SHP77 treated with DMSO at 0.1 percent for 48 hours (cell line): ENCODE measurements at regions not wholly inside any gene's neighbourhood (a gene's known extent, or its start where the extent isn't known, plus 50 kb on each side); places are given as distances from the start of the nearest gene placed in this dataset.

ENCODE experiments used
- DNase-seq: peaks from one replicate; lab custom pipeline; 2025; lab: John Stamatoyannopoulos, UW

- DNase-seq: no peak
Measured at GRCh38 chr6:139640448-139640847, 266.0 kb upstream of the CITED2 start.

- DNase-seq: no peak
Measured at GRCh38 chr6:139639507-139639906, 265.1 kb upstream of the CITED2 start.

GRCh38 chr6:139638179-139638941 is 263.9 kb upstream of the CITED2 start:
- DNase-seq: no peak

DNA sequence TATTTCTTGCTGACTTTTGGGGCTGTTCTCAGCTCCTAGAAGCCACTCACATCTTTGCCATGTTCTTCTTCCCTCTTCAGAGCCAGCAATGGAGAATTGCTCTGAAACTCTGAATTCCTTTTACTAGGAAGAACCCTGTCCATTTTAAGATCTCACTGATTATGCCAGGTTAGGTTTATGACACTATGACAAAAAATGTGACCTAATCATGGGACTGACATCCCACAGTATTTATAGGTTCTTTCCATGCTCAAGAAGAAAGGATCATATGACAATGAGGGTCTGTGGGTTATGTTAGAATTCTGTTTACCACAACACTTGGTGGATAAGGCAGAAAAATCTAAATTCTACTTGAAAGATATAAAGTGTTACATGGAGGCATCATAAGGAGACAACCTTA is 263.3 kb upstream of the CITED2 start:
- no peak for DNase-seq

GRCh38 chr6:139636391-139636790 is 261.9 kb upstream of the CITED2 start:
- DNase-seq: no peak

DNA sequence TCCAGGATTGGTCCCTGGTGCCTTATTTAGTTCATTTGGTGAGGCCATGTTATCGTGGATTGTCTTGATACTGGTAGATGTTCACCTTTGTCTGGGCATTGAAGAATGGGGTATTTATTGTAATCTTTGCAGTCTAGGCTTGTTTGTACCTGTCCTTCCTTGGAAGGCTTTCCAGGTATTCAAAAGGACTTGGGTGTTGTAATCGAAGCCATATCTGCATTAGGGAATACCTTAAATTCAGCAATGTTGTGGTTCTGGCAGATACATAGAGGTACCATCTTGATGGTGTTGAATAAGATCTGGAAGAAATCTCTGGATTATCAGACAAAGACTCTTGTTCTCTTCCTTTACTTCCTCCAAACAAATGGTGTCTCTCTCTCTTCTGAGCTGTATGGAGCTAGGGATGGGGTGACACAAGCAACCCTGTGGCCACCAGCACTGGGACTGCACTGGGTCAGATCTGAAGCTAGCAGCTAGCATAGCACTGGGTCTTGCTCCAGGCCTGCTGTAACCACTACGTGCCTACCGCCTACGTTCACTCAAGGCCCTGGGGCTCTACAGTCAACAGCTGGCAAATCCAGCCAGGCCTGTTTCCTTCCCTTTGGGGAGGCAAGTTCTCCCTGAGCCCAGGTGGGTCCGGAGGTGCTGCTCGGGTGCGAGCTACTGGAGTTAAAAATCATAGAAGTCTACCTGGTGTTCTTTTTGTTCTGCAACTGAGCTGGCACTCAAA is 261.1 kb upstream of the CITED2 start:
- no peak for DNase-seq

- DNase-seq: no peak
Measured at GRCh38 chr6:139632840-139633239, 258.4 kb upstream of the CITED2 start.

- DNase-seq: no peak
Measured at GRCh38 chr6:139628270-139628669, 253.8 kb upstream of the CITED2 start.

DNA sequence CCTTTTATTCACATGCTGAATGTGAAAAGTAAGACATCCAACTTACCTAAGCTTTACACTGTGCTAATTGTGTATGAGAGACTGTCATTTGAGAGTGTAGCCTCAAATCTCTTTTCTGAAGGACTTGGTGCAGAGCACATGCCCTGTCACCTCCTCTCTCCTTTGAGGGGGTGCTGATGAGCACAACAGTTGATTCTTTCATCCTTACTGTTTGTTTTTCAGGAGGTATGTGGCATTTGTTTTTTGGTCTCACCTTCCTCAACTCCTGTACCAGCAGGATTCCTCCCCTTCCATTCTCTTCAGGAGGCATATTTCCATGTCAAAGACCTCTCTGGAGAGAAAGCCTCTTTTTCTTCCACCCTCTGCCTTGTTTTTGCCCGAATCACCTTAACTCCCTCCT is 252.6 kb upstream of the CITED2 start:
- no peak for DNase-seq

DNA sequence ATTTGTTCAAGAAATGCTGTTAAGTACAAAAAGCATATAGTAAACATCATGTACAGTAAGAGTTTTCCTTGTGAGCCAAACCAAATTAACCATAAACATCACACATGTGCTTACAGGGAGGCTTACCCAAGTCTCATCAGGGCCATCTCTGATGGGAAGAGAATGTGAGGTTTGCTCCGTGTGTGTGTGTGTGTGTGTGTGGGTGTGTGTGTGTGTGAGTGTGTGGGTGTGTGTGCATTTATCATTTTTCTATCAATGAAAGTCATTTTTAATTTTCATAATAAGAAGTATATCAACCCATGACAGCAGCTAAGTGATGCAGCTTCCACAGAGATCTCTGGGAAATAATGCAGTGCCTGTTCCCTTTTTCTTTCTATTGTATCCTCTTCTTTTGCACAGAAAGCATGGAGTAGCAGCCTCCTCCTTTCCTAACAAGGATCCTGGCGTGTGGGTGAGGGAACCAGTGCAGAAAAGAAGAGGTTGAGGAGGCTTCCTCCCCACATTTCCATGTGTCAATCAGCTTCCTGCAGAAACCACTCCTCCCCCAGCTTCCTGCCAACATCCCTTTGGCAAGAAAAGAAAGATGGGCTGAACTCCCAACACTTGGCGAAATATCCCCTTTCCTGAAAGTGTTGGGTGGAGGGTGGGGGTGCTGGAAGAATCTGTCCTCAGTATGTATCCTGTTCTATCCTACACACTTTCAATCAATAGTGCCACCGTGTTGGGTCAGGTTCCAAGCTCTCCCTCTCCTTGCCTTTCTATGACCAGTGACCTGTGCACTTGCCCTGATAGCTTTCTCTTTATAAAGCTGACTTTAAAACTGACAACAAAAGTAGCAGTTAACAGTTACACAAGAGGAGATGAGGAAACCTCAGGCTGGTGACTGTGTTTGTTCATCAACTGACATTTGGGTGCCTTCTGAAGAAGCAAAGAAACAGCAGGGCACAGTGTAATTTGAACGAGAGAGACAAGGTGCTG is 251.8 kb upstream of the CITED2 start:
- DNase-seq: no peak

DNA sequence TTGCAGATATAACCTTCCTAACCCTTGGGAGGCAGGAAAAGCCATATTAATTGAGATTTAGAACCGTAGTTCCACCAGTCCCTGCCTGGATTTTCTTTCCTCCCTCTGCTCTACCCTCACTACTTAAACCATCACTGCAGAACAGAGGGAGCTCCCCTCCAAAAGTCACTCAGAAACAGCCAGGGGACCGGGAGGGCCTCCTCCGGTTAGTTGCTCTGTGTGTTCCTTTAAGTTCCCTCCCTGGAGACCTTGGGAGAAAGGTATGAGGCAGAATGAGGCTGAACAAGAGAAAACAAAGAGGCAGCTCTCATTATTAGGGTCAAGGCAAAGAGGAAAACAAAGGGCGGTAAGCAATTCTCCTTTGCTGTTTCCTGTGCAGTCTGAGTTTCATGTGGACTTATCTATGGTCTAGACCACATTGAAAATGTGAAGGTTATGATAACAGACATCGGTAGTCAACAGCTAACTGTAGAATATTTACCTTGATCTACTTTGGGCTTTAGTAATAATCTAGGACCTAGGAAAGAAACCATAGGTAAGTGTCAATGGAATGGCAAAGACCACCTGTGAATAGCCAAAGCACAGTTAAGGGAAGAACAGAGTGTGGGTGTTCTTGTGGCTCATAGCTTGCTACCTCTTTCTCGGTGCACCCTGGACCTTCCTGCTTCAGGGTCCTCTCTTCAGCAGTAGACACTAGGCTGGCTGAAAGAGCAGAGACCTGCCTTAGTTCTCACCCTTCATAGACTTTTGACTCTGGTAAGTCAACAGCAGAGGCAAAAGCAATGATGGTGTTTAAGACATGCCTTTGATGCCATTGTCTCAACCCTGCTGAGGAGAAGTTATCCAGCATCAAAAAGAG is 250.9 kb upstream of the CITED2 start:
- DNase-seq: no peak

- DNase-seq: no peak
Measured at GRCh38 chr6:139623372-139623771, 248.9 kb upstream of the CITED2 start.

DNA sequence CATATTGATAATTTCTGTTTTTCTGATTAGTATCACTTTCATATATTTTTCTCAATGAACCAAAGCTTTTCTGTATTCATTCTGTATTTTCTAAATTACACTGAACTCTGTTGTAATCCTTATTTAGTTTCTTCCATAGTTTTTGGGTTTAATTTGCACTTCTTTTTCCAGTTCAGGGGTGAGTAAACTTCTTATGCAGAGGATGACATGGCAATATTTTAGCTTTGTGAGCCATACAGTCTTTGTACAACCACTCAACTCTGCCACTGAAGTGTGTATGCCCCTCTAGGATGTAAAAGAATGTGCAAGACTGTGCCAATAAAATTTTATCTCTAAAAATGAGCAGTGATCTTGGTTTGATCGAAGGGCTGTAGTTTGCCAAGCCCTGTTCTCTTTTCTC is 239.0 kb upstream of the CITED2 start:
- no peak for DNase-seq

- DNase-seq: no peak
Measured at GRCh38 chr6:139612135-139612465, 237.7 kb upstream of the CITED2 start.

DNA sequence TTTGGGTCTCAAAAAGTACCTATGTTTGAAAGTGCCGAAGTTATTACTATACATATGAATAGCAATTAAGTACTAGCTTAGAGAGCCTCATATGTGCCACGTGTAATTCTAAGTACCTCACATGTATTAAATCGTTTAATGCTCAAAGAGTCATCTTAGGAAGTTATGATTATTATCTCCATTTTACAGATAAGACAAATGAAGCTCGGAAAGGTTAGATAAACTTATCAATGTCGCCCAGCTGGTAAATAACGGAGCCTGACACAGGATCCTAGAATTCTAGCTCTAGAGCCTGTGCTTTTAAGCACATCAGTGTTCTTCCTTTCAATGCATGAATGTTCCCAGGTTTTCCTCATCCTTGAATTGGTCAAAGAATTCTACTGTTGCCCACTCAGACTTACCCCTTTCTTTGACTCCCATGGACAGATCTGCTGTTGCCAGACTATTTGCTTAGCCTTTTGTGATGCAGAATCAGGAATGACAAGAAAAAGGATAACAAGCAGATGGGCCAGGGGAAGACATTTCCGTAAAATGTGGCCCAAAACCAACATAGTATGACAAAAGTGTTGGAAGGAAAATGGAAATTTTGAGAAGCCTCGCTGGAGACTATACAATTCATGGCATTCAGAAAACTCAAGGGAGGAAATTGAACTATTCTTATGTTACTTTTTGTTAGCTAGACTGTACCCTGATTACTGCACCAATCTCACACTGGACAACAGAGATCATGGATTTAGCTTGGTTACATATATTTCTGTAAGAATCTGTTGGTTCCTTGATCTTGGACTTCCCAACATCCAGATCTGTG is 237.1 kb upstream of the CITED2 start:
- DNase-seq: no peak

GRCh38 chr6:139608466-139609261 is 234.2 kb upstream of the CITED2 start:
- no peak for DNase-seq

GRCh38 chr6:139605350-139605749 is 230.9 kb upstream of the CITED2 start:
- DNase-seq: no peak

DNA sequence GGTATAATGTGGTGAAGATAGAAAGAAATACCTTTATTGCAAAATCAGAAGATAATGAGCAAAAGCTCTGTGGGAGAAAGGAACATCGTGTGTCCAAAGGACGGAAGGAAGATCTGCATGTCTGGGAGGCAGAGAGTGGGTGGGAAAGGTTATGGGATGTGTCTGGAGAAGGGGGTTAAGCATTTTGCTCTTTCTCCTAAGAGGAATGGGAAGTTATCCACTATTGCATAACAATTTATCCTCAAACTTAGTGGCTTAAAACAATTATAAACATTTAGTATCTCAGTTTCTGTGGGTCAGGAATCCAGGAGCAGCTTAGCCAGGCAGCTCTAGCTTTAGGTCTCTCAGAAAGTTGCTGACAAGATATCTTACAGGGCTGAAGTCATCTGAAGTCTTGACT is 229.1 kb upstream of the CITED2 start:
- no peak for DNase-seq

GRCh38 chr6:139602577-139602976 is 228.1 kb upstream of the CITED2 start:
- no peak for DNase-seq

DNA sequence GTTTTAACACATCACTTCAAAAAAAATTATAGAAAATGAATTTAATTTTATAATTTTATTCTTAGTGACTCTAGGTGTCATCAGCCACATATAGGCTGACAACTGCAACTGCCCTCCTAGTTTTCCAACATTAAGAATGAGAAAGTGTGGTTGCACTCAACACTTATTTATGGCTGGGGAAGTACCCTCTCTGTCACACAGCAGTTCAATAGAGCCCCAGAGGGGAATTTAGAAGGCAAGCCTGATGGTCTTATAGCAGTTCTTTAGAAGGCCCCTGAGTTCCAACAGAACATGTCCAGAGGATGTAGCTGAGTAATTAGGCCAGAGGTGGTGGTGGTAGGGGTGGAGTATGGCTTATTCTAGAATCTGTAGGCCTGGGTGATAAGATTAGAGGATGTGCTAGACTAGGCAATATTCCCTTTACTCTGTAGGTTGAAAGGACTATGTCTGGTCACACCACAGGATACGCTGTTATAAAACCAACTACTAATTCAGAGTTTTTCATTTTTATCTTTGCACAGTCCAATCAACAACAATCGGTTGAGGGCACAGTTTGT is 226.5 kb upstream of the CITED2 start:
- DNase-seq: no peak
